Progenitor cell of endocrine pancreas (in vitro differentiated cells): ENCODE measurements at regions not wholly inside any gene's neighbourhood (a gene's known extent, or its start where the extent isn't known, plus 50 kb on each side); places are given as distances from the start of the nearest gene placed in this dataset.

Source experiments
- DNase-seq: peaks from one replicate; pipeline ENCODE4 v3.0.0; 2021; ENCODE audit warnings: low spot score; ENCODE audit not compliant: unreplicated experiment
- H3K27ac Mint-ChIP-seq: 2 replicates; pipeline ENCODE4 v1.8.0; 2021; ENCODE audit warnings: mild to moderate bottlenecking, moderate library complexity, mixed read lengths
- H3K27me3 Mint-ChIP-seq: 2 replicates; pipeline ENCODE4 v1.8.0; 2021; ENCODE audit warnings: mixed read lengths
- H3K36me3 Mint-ChIP-seq: 2 replicates; pipeline ENCODE4 v1.8.0; 2022; ENCODE audit warnings: mixed read lengths; ENCODE audit not compliant: insufficient read depth
- H3K4me1 Mint-ChIP-seq: 2 replicates; pipeline ENCODE4 v1.8.0; 2021; ENCODE audit warnings: low read depth, mixed read lengths
- H3K4me3 Mint-ChIP-seq: 2 replicates; pipeline ENCODE4 v1.8.0; 2021; ENCODE audit warnings: low read depth, mild to moderate bottlenecking, moderate library complexity, mixed read lengths
- H3K9me3 Mint-ChIP-seq: 2 replicates; pipeline ENCODE4 v1.8.0; 2021; ENCODE audit warnings: low read depth, mixed read lengths
- TF ChIP-seq, protein P1 (sequence below): fragments of 200-600 bp; sonication (generic); IDR thresholded peaks from one replicate; pipeline ENCODE4 v1.5.0; 2021; ENCODE audit warnings: antibody characterized with exemption, mild to moderate bottlenecking; ENCODE audit not compliant: unreplicated experiment

DNA sequence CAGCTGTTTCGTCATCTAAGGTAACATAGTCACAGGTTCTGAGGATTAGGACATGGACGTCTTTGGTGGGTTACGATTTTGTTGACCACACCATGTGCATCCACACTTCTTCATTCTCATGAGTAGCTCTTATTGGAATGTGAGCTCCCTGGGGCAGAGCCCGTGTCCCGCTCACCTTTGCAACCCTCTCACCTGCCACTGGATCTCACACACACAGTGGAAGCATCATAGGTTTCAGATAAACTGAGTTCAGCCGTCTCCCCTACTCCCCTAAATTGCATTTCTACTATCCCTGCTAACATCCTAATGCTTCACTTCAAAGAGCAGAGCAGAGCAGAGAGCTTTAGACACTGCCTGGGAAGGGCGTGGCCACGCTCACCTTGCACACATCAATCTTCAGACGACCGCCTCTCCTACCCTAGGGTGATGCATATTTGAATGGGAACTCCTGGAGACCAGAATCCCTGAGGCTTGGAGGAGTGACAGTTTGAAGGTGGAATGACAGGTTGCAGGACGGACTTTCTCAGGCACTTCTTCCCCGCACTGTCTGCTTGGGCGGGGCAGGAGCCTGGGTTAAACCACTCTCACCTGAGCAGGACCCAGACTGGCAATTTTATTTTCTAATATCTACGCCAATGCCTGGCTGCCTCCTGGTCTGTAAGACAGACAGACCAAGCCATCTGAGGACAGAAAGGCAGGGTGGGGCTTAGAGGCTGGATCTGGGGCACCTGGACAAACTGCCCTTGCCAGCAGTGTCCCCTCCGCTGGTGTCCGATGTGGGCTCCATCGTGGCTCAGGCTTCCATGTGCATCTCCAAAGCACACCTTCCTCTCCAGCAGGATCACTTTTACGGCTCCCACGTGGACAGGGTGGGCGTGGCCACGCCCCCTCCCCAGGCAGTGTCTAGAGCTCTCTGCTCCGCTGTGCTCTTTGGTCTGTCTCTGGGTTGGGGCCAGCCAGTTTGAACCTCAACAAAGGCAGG is 229.5 kb upstream of the COPS8 start:
- H3K9me3 Mint-ChIP-seq = no peaks in the 10 kb centered on the region
- DNase-seq = no peak
- no peak overlapping the region for H3K27ac Mint-ChIP-seq
- no peak overlapping the region for H3K4me3 Mint-ChIP-seq
- no peaks in the 10 kb centered on the region for H3K36me3 Mint-ChIP-seq
- H3K4me1 Mint-ChIP-seq = peaks cover 27% of the 10 kb centered on the region
- H3K27me3 Mint-ChIP-seq = peaks cover 53% of the 10 kb centered on the region
- TF ChIP-seq, protein P1, sequence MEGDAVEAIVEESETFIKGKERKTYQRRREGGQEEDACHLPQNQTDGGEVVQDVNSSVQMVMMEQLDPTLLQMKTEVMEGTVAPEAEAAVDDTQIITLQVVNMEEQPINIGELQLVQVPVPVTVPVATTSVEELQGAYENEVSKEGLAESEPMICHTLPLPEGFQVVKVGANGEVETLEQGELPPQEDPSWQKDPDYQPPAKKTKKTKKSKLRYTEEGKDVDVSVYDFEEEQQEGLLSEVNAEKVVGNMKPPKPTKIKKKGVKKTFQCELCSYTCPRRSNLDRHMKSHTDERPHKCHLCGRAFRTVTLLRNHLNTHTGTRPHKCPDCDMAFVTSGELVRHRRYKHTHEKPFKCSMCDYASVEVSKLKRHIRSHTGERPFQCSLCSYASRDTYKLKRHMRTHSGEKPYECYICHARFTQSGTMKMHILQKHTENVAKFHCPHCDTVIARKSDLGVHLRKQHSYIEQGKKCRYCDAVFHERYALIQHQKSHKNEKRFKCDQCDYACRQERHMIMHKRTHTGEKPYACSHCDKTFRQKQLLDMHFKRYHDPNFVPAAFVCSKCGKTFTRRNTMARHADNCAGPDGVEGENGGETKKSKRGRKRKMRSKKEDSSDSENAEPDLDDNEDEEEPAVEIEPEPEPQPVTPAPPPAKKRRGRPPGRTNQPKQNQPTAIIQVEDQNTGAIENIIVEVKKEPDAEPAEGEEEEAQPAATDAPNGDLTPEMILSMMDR = no peak

DNA sequence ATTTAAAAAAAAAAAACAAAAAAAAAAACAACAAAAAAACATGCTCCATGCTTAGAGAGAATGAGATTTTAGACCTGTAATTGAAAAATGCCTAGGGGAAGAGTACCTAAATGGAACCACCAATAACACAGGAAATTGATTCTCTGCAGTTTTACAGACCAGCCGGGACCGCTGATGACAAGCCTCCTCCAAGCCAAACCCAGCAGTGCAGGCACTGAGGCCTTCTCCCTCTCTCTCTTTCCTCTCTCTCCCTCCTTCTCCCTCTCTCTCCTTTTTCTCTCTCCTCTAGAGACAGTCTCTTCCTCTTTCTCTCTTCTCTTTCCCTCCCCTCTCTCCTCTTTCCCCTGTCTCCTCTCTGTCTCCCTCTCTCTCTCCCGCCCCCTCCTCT is 228.8 kb upstream of the COPS8 start:
- no peak overlapping the region for H3K27ac Mint-ChIP-seq
- no peak overlapping the region for H3K4me3 Mint-ChIP-seq
- TF ChIP-seq, protein P1 = no peak

GRCh38 chr2:236857246-236857645 is 228.4 kb upstream of the COPS8 start:
- TF ChIP-seq, protein P1 = no peak
- H3K9me3 Mint-ChIP-seq = no peaks in the 10 kb centered on the region
- no peaks in the 10 kb centered on the region for H3K36me3 Mint-ChIP-seq
- H3K27ac Mint-ChIP-seq = no peak overlapping the region
- peaks cover 52% of the 10 kb centered on the region for H3K27me3 Mint-ChIP-seq
- DNase-seq = no peak
- H3K4me3 Mint-ChIP-seq = no peak overlapping the region
- peaks cover 20% of the 10 kb centered on the region for H3K4me1 Mint-ChIP-seq

More for the DNA sequence above, 228.8 kb upstream of the COPS8 start:
- peaks cover 52% of the 10 kb centered on the region for H3K27me3 Mint-ChIP-seq
- no peaks in the 10 kb centered on the region for H3K36me3 Mint-ChIP-seq
- no peak for DNase-seq
- H3K9me3 Mint-ChIP-seq = no peaks in the 10 kb centered on the region
- peaks cover 23% of the 10 kb centered on the region for H3K4me1 Mint-ChIP-seq

GRCh38 chr2:236857781-236858180 is 227.9 kb upstream of the COPS8 start:
- Mint-ChIP-seq H3K27me3 (peaks cover 55% of the 10 kb centered on the region), H3K36me3 (no peaks in the 10 kb centered on the region), H3K27ac (no peak overlapping the region), H3K9me3 (no peaks in the 10 kb centered on the region), H3K4me1 (peaks cover 18% of the 10 kb centered on the region), H3K4me3 (no peak overlapping the region)
- TF ChIP-seq, protein P1 = no peak
- no peak for DNase-seq

- no peak for DNase-seq
- Mint-ChIP-seq H3K27ac (no peak overlapping the region), H3K4me1 (peaks cover 10% of the 10 kb centered on the region), H3K27me3 (peaks cover 63% of the 10 kb centered on the region), H3K4me3 (no peak overlapping the region), H3K9me3 (no peaks in the 10 kb centered on the region), H3K36me3 (no peaks in the 10 kb centered on the region)
- TF ChIP-seq, protein P1 = no peak
Observed at GRCh38 chr2:236858661-236859060, 227.0 kb upstream of the COPS8 start.
